ENCODE measurements at regions not wholly inside any gene's neighbourhood (a gene's known extent, or its start where the extent isn't known, plus 50 kb on each side); places are given as distances from the start of the nearest gene placed in this dataset.
"Not testable (repeated sequence)": the region's sequence is repeated elsewhere in the genome, so short reads cannot be mapped to it uniquely, and the experiment has no call there.

DNA sequence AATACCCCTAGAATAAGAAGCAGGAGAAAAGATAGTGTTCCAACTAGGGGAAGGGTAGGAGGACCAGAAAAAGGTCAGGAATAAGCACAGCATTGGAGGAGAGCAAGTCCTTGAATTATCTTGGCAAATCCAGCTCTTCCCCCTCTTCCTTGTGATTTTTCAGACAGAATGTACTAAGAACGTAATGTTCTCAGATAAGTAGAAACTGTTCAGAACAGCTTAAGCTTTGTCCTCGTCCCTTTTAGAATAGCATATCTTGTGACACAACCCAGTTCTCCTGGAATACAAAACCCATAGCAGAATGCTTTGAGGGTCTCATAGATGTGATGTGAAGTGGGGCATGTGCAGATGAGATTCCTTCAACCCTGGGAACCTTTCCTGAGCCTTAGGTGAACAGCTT, 97.4 kb downstream of the EMB start:
- in situ Hi-C loops (cut with MboI; ENCODE audit: low pct_unique_long_range_greater_than_20kb, low sequenced_read_pairs, unreplicated experiment): no loop called here
- TF ChIP-seq, protein P1, sequence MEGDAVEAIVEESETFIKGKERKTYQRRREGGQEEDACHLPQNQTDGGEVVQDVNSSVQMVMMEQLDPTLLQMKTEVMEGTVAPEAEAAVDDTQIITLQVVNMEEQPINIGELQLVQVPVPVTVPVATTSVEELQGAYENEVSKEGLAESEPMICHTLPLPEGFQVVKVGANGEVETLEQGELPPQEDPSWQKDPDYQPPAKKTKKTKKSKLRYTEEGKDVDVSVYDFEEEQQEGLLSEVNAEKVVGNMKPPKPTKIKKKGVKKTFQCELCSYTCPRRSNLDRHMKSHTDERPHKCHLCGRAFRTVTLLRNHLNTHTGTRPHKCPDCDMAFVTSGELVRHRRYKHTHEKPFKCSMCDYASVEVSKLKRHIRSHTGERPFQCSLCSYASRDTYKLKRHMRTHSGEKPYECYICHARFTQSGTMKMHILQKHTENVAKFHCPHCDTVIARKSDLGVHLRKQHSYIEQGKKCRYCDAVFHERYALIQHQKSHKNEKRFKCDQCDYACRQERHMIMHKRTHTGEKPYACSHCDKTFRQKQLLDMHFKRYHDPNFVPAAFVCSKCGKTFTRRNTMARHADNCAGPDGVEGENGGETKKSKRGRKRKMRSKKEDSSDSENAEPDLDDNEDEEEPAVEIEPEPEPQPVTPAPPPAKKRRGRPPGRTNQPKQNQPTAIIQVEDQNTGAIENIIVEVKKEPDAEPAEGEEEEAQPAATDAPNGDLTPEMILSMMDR (IDR thresholded peaks at IDR 0.05; ENCODE audit: extremely low read depth, insufficient read depth, missing control alignments): no peak
- DNase-seq (ENCODE audit: low spot score): no peak

DNA sequence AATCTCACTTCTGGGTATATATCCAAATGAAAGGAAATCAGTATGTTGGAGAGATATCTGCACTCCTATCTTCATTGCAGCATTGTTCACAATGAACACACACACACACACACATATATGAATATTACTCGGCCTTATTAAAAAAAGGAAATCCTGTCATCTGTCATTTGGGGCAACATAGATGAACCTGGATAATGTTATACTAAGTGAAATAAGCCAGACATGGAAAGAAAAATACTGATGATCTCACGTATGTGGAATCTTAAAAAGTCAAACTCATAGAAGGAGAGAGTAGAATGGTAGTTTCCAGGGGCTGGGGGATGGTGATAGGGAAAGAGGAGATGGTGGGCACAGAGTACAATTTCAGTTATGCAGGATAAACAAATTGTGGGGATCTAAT, 100.3 kb downstream of the EMB start:
- no peak for DNase-seq (ENCODE audit: low spot score)
- in situ Hi-C loops (cut with MboI; ENCODE audit: low pct_unique_long_range_greater_than_20kb, low sequenced_read_pairs, unreplicated experiment): no loop called here
- TF ChIP-seq, protein P1 (IDR thresholded peaks at IDR 0.05; ENCODE audit: extremely low read depth, insufficient read depth, missing control alignments): no peak

DNA sequence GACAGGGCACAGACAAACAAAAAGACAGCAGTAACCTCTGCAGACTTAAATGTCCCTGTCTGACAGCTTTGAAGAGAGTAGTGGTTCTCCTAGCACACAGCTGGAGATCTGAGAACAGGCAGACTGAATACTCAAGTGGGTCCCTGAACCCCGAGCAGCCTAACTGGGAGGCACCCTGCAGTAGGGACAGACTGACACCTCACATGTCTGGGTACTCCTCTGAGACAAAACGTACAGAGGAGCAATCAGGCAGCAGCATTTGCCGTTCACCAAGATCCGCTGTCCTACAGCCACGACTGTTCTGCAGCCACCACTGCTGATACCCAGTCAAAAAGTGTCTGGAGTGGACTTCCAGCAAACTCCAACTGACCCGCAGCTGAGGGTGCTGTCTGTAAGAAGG, 110.5 kb downstream of the EMB start:
- DNase-seq (ENCODE audit: low spot score); in situ Hi-C loops (cut with MboI; ENCODE audit: low pct_unique_long_range_greater_than_20kb, low sequenced_read_pairs, unreplicated experiment): not testable (repeated sequence)

DNA sequence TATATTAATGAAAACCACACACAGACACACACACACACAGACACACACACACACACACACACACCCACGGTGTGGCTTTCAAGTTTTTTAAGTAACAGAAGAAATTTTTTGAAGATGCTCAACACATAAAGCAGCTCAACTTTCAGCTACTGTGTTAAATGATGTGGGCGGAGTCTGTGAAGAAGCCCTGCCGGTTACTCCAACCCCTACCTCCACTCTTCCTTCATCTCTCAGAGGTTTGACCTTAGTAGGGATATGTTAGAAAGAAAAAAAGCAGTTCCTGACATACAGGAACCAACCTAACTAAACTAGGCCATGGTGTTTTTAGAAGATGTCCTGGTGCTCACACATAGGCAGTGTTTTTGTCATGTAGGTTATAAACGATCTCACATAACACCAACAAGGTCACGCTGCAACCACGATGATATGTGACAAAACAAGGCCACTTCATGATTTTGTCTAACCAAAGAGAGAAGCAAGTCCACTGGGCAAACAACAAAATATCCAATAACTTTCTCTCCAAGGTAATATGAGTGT, 112.8 kb downstream of the EMB start:
- in situ Hi-C loops (cut with MboI; ENCODE audit: low pct_unique_long_range_greater_than_20kb, low sequenced_read_pairs, unreplicated experiment): no loop called here
- TF ChIP-seq, protein P1 (IDR thresholded peaks at IDR 0.05; ENCODE audit: extremely low read depth, insufficient read depth, missing control alignments): no peak
- DNase-seq (ENCODE audit: low spot score): no peak

DNA sequence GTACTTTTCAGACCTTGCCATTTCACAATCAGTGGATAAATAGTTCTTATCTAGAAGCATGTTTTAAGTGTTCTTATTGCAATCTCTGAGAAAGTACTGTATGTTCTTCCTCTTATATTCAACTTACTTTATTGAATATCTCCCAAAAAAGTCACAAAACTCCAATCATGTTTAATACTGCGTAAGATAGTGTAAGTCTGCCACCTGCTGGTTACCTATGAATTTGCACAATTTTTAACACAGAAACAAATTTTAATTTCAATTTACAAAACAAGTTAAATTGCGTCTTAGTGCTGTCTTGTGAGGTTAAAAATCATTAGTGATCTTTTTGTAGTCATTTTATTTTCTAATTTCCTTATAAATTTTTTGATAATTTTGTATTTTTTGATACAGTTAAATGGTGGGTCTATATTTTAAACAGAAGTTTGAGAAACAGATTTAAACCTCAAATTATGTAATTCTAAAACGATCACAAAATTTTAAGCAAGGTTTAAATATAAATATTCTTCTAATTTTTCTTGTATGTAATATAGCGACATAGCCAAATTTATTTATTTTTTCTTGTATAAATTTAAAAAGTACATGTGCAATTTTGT, 115.8 kb downstream of the EMB start:
- TF ChIP-seq, protein P1 (IDR thresholded peaks at IDR 0.05; ENCODE audit: extremely low read depth, insufficient read depth, missing control alignments): peak; percentile 69
- in situ Hi-C loops (cut with MboI; ENCODE audit: low pct_unique_long_range_greater_than_20kb, low sequenced_read_pairs, unreplicated experiment): no loop called here
- peak; percentile 4 for DNase-seq (ENCODE audit: low spot score)

DNA sequence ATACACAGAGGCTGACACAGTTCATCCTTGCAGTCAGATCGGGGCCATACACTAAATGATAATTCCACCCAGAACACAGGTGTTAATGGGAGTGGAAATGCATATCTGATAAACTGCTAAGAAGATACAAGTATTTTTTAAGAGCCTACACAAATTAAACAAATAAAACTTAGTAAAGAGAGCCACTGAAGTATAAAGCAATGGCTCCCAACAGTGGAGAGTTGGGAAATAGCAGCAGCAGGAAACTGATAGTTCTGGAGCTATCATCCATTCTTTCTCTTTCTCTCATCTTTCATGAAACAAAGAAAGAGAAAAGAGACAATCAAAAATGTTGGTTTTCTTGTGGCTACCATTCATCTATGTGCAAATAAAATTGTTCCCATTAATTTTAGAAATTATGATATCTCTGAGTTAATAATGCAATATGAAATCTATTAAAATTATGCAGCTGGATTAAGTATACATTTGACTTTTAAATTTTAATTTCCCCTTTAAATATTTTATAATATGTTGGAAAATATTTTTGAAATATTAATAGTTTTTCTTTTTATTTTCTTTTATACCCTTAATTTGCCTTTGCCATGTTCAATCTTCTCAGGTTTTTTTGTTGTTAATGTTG, 120.8 kb downstream of the EMB start:
- TF ChIP-seq, protein P1 (IDR thresholded peaks at IDR 0.05; ENCODE audit: extremely low read depth, insufficient read depth, missing control alignments): no peak
- in situ Hi-C loops (cut with MboI; ENCODE audit: low pct_unique_long_range_greater_than_20kb, low sequenced_read_pairs, unreplicated experiment): no loop called here

DNA sequence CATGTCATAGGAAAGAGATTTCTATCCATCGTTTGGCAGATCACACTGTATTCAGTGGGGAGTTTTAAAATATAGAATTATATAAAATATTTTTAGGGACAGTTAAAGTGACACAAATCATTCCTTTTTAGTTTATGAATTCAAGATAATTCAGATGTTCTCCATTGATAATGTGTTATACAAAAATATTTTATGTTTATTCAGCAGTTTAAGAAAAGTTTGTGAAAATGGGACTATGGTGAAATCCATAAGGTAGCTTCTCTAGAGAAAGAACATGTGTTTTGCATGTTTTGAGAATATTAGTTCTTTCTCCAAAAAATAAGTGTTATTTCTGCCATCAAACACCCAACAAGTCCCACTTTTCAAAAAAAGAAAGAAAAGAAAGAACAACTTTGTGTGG, 122.9 kb downstream of the EMB start:
- in situ Hi-C loops (cut with MboI; ENCODE audit: low pct_unique_long_range_greater_than_20kb, low sequenced_read_pairs, unreplicated experiment): no loop called here
- no peak for DNase-seq (ENCODE audit: low spot score)
- TF ChIP-seq, protein P1 (IDR thresholded peaks at IDR 0.05; ENCODE audit: extremely low read depth, insufficient read depth, missing control alignments): no peak

More for the DNA sequence above, 120.8 kb downstream of the EMB start:
- no peak for DNase-seq (ENCODE audit: low spot score)

DNA sequence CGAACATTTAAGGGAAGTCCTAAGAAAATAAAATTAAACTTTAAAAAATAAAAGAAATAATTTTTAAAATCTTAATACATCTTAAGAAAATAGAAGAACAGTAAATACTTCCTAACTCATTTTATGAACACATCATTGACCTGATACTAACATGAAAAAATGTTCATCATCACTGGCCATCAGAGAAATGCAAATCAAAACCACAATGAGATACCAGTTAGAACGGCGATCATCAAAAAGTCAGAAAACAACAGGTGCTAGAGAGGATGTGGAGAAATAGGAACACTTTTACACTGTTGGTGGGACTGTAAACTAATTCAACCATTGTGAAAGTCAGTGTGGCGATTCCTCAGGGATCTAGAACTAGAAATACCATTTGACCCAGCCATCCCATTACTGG, 134.6 kb downstream of the EMB start:
- in situ Hi-C loops (cut with MboI; ENCODE audit: low pct_unique_long_range_greater_than_20kb, low sequenced_read_pairs, unreplicated experiment); DNase-seq (ENCODE audit: low spot score): not testable (repeated sequence)
